ENCODE measurements at regions not wholly inside any gene's neighbourhood (a gene's known extent, or its start where the extent isn't known, plus 50 kb on each side); places are given as distances from the start of the nearest gene placed in this dataset.

- no peak for TF ChIP-seq CTCF (IDR thresholded peaks at IDR 0.05; ENCODE audit: borderline replicate concordance, extremely low read depth, insufficient read depth)
- Histone ChIP-seq H3K4me1 (ENCODE audit: control insufficient read depth in 2 of 3, insufficient read depth in 2 of 3, low read depth in 1 of 3, low read length in 3 of 3) (no peaks in the 10 kb centered on the region), H3K27ac (ENCODE audit: low read depth in 2 of 2, low read length in 2 of 2) (no peak overlapping the region), H3K36me3 (ENCODE audit: control insufficient read depth in 2 of 3, insufficient read depth in 3 of 3, low read length in 3 of 3) (no peaks in the 10 kb centered on the region), H3K4me3 (ENCODE audit: low read length in 3 of 3) (no peak overlapping the region), H3K27me3 (ENCODE audit: control insufficient read depth, insufficient read depth, low read length) (no peaks in the 10 kb centered on the region), H3K9ac (ENCODE audit: low read length in 3 of 3) (no peak overlapping the region), H3K9me3 (ENCODE audit: control insufficient read depth in 2 of 3, insufficient read depth in 1 of 3, low read length in 3 of 3) (peaks cover 0 to 4% (median 0%) of the 10 kb centered on the region in 3 donors)
- intact Hi-C loops (cut with DNase I) = no loop called here
- no peak for FAIRE-seq
- no peak for DNase-seq
Observed at GRCh38 chr4:36439556-36439955, 158.1 kb downstream of the DTHD1 start.

- Histone ChIP-seq H3K27me3 (ENCODE audit: control insufficient read depth, insufficient read depth, low read length) (no peaks in the 10 kb centered on the region), H3K4me3 (ENCODE audit: low read length in 3 of 3) (no peak overlapping the region), H3K9ac (ENCODE audit: low read length in 3 of 3) (no peak overlapping the region), H3K27ac (ENCODE audit: low read depth in 2 of 2, low read length in 2 of 2) (no peak overlapping the region), H3K4me1 (ENCODE audit: control insufficient read depth in 2 of 3, insufficient read depth in 2 of 3, low read depth in 1 of 3, low read length in 3 of 3) (no peaks in the 10 kb centered on the region), H3K9me3 (ENCODE audit: control insufficient read depth in 2 of 3, insufficient read depth in 1 of 3, low read length in 3 of 3) (no peaks in the 10 kb centered on the region), H3K36me3 (ENCODE audit: control insufficient read depth in 2 of 3, insufficient read depth in 3 of 3, low read length in 3 of 3) (no peaks in the 10 kb centered on the region)
- TF ChIP-seq CTCF (IDR thresholded peaks at IDR 0.05; ENCODE audit: borderline replicate concordance, extremely low read depth, insufficient read depth) = no peak
- DNase-seq = no peak
- FAIRE-seq = no peak
- intact Hi-C loops (cut with DNase I) = no loop called here
Observed at GRCh38 chr4:36445480-36445879, 164.1 kb downstream of the DTHD1 start.

GRCh38 chr4:36446275-36446674, 164.9 kb downstream of the DTHD1 start:
- DNase-seq (no peak), FAIRE-seq (no peak)
- Histone ChIP-seq H3K27me3 (ENCODE audit: control insufficient read depth, insufficient read depth, low read length) (no peaks in the 10 kb centered on the region), H3K9me3 (ENCODE audit: control insufficient read depth in 2 of 3, insufficient read depth in 1 of 3, low read length in 3 of 3) (no peaks in the 10 kb centered on the region), H3K36me3 (ENCODE audit: control insufficient read depth in 2 of 3, insufficient read depth in 3 of 3, low read length in 3 of 3) (no peaks in the 10 kb centered on the region), H3K27ac (ENCODE audit: low read depth in 2 of 2, low read length in 2 of 2) (no peak overlapping the region), H3K4me1 (ENCODE audit: control insufficient read depth in 2 of 3, insufficient read depth in 2 of 3, low read depth in 1 of 3, low read length in 3 of 3) (no peaks in the 10 kb centered on the region), H3K4me3 (ENCODE audit: low read length in 3 of 3) (no peak overlapping the region), H3K9ac (ENCODE audit: low read length in 3 of 3) (no peak overlapping the region)
- intact Hi-C loops (cut with DNase I) = no loop called here
- no peak for TF ChIP-seq CTCF (IDR thresholded peaks at IDR 0.05; ENCODE audit: borderline replicate concordance, extremely low read depth, insufficient read depth)

- H3K4me1 ChIP-seq (ENCODE audit: control insufficient read depth in 2 of 3, insufficient read depth in 2 of 3, low read depth in 1 of 3, low read length in 3 of 3) = no peaks in the 10 kb centered on the region
- intact Hi-C loops (cut with DNase I) = no loop called here
- no peak for TF ChIP-seq CTCF (IDR thresholded peaks at IDR 0.05; ENCODE audit: borderline replicate concordance, extremely low read depth, insufficient read depth)
- no peak overlapping the region for H3K4me3 ChIP-seq (ENCODE audit: low read length in 3 of 3)
- no peaks in the 10 kb centered on the region for H3K27me3 ChIP-seq (ENCODE audit: control insufficient read depth, insufficient read depth, low read length)
- DNase-seq = no peak
- H3K36me3 ChIP-seq (ENCODE audit: control insufficient read depth in 2 of 3, insufficient read depth in 3 of 3, low read length in 3 of 3) = no peaks in the 10 kb centered on the region
- peaks cover 0 to 2% (median 0%) of the 10 kb centered on the region in 3 donors for H3K9me3 ChIP-seq (ENCODE audit: control insufficient read depth in 2 of 3, insufficient read depth in 1 of 3, low read length in 3 of 3)
- FAIRE-seq = no peak
- no peak overlapping the region for H3K9ac ChIP-seq (ENCODE audit: low read length in 3 of 3)
- no peak overlapping the region for H3K27ac ChIP-seq (ENCODE audit: low read depth in 2 of 2, low read length in 2 of 2)
Observed at GRCh38 chr4:36461344-36461743, 179.9 kb downstream of the DTHD1 start.
